GM19238 (cell line): ENCODE measurements at regions not wholly inside any gene's neighbourhood (a gene's known extent, or its start where the extent isn't known, plus 50 kb on each side); places are given as distances from the start of the nearest gene placed in this dataset.
A peak's percentile ranks its signal among the peaks of the same experiment; 100 is the strongest.

Experiments
- DNase-seq: peaks from one replicate; pipeline ENCODE4 v3.0.0; 2011; ENCODE audit warnings: low spot score; ENCODE audit not compliant: insufficient read length

DNA sequence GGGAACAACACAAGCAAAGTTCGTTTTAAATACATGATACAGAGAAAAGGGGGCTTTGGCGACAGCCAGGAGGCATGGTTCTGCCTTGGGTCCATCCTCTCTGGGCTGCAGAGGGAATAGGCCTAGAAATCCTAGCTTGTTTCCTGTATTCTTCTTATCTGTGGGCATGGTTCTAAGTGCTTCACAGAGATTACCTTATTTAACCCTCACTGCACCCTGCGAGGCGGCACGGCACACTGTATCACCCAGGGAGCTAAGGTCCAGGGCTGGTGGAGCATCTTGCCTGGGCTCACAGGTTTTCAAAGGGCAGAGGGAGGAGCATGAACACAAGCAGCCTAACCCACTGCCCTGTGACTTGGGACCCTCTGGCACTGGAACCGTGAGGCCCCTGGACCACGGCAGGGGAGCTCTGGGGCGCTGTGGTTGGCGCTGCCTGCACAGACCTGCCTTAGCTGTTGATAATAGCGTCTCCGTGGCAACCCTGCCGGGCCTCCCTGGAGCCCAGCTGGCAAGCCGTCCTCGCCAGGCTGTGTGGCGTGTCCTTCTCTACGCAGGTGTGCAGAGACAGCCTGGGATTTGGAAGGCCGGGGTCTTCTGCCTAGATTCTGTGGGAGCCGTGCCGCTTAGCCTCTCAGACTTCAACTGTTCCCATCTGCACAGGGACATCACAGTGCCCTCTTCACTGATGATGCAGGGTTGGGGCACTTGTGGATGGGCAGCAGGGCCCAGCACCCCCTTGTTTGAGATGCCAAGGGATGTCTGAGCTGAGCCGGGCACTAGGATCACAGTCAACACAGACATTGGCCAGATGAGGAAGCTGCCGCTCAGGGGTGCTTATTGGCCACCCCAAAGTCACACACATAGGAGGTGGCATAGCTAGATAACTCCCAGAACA, 154.6 kb upstream of the TLE3 start:
- DNase-seq, result no peak

DNA sequence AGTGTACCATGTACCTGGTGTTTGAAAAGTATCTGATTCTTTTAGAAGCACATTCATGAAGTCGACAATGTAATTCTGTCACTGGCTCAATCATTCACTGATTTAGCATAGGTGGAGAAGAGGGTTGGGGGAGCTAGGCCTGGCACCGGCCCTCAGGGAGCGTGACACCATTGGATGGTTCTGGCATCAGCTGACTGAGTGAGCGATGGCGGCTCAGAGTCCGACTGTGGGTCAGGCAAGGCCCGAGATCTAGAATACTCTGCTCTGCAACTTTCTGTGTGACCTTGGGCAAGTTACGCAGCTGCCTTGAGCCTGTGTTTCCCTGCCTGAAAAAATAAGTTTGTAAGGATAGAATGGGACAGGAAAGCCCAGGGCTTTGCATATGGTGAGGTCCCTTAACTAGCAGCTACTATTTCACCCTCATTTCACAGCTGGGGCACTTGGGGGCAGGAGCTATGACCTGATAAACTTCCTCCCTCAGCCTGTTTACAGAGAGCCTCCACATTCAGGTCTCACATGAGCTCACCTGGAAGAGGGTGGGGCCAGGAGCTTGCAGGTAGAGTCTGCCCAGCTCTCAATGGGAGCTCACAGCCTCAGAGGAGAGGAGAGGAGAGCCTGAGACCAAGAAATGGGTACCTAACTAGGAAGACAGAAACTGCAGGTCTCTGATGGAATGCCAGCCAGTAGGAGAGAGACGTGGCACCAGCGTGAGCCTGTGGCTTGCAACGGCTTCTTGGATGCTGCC, 153.7 kb upstream of the TLE3 start:
- no peak for DNase-seq

DNA sequence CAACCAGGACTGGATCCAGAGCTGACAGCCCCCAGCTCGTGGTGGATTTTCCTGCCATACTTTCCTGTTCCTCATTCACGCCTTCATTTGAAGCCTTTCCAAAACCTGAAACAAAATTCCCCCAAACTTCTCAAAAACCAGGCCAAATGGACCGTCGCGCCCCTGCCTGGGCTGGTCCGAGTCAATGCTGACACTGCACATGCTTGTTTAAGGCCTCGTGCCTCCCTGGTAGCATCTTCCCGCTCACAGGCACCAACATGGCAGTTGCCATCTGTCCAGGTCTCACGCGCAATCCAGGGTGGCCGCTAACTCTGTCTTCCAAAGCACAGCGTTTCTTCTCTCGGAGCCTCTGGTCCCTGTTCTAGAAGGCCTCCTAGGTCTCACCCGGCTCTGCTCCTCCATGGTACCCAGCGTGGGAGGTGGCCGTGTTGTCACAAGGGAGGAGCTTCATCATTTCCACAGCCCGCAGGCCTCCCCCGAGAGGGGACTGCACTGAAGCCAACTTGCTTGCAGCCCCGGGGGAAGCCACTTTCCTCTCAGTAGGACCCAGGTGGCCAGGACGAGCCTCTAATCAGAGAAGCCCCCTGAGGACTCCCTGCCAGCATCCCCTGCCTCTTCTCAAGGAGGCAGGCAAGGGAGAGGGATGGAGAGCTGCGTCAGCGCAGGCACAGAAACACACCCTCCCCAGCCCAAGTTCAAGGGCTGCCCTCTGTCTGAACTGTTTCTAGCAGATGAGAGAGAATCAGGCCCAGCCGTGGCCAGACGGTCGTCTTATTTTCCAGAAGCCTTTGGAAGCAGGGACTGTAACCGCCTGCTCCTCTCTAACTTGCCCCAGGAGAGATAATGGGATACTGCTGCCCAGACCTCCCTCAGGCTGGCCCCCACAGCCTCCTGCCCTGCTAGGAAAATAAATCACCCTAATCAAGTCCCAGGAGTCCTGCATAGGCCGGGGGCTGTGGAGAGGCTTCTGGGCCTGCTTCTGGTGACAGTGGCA, 152.8 kb upstream of the TLE3 start:
- DNase-seq, result no peak

DNA sequence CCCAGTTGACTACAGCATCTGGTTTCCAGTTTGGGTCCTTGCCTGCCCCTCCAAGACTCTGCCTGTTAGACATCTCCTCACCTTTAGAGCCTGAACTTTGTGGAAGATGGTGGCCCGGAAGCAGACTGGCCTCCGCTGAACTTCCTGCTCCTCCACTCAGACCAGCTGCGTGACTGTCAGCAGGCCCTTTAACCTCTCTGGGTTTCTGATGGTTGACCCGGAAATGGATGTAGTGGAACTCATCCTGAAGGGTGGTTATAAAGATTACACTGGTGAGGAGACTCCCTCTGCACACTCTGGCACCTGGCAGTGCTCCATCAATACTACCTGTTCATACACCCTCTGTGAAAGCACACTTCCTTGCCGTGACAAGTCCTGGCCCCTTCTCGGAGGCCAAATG, 151.9 kb upstream of the TLE3 start:
- no peak for DNase-seq

DNA sequence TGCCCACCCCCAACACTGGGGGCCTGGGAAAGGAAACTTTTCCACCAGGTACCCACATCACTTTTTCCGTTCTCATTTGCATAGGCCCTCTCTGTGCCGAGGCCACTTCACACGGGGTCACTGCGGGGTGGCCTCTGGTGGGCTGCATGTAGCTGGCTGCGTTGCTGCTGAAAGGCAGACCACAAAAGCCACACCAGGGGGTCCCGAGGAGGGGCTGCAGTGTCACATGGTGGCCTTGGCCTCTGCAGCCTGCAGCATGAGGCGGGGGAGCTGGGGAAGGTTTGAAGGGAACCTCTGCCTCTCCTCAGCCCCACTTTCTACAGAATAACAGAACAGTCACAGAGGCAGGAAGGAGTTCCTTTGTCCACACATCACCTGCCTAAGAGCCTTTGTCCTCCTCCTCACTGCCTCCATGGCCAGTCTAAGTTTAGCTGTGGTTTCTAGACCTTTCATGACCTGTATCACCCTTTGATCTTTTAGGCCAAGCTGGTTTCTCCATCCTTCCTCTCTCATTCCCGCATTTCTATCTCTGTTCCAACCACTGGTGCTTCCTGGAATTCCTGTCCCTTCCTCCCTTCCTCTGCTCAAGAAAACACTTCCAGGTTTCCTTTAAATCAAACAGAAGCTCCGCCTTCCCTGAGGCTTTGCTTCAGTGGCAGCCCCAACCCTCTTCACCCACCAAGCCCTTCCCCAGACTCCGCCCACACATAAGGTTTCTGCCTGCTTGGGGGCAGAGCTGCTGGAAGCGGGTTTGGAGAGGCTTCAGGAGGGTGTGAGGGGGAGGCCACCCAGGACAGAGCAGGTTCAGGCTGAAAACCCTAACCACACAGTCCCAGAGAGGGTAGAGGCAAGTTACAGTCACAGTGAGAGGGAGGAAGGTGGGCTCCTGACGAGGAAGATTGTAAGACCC, 150.7 kb upstream of the TLE3 start:
- no peak for DNase-seq

DNA sequence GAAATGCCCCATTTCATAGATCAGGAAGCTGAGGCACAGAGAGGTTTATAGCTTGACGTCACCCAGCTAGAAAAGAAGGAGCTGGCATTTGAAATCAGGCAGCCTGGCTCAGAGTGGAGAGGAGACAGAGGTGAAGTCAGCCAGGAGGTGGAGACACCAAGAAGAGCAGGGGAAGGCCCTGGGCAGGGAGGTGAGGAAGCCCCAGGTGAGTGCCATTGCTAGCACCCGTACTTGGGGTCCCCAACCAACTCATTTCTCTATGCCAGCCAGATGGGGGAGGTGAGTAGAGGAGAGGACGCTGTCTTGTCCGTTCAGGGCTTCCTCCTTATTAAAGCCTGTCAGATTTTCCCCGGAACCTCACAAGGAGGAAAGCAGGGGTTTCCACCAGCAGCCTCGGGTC, 149.6 kb upstream of the TLE3 start:
- DNase-seq, result no peak

DNA sequence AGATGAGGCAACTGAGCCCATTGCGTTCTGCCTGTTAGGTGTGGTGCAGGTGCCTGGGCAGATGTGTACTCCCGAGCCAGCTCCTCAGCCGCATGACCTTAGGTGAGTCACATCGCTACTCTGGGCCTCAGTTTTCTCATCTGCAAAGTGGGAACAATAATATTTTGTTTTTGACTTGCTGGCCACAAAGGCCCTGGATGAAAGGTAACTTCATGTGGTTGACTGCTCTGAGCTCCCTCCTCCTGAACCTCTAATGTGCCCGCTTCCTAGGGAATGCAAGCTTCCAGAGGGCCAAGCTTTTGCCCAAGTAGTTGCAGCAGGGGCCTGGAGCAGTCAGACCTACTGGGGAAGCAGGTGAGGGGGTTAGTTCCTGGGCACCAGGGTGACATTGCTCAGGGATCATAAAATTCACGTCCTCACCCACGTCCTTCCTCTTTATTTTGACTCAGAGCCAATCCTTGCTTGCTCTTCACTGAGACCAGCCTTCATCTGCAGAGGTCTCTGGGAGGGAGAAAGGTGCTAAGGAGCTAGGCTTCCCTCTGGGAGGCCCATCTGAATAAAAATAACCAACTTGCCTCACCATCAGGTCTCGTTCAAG, 149.0 kb upstream of the TLE3 start:
- no peak for DNase-seq

DNA sequence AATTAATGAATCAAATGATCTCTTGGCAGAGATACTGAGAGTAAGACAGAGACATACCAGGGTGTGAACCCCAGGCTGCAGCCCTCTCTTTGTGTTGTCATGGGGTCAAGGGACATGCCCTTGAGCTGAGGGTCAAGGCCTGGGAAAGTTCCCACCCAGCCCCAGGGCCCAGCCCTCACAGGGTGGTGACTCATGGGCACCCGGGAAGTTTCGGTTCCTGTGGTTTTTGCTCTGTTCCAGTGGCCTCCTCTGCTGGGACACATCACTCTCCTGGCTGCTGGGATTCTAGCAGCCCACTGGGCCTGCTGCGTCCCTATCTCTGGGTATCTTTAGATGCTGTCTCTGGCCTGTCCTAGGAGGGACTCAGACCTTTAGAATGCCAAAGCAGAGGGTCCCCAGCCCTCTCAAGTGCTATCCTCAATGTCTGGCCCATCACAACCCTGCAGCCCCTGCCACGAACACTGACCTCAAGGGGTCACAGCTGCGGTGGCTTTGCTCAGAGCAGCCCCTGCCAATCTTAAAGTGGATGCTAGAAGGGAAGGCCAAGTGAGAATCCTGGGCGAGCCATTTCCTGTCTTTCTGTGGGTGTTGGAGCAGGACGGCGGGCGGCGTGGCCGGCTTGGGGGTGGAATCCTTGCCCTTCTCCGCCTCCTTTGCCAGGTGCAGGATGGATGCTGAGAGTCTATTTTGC, 148.4 kb upstream of the TLE3 start:
- no peak for DNase-seq

DNA sequence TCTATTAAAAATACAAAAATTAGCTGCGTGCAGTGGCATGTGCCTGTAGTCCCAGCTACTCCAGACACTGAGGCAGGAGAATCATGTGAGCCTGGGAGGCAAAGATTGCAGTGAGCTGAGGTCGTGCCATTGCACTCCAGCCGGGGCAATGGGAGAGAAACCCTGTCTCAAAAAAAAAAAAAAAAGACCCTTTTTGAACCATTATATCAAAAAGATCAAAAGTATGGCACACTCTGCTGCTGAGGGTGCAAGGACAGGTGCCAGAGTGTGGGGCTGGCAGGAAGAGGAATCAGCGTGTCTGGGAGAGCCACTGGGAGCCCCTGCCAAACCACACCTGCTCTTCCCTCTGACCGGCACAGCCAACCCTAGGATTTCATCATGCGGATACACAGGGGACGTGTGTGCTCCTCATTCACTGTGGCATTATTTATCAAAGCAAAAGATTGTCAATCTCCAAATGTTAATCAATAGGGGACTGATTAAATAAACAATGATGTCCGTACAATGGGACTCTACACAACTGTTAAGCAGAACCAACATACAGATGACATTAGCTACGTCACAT, 147.3 kb upstream of the TLE3 start:
- DNase-seq, result no peak

DNA sequence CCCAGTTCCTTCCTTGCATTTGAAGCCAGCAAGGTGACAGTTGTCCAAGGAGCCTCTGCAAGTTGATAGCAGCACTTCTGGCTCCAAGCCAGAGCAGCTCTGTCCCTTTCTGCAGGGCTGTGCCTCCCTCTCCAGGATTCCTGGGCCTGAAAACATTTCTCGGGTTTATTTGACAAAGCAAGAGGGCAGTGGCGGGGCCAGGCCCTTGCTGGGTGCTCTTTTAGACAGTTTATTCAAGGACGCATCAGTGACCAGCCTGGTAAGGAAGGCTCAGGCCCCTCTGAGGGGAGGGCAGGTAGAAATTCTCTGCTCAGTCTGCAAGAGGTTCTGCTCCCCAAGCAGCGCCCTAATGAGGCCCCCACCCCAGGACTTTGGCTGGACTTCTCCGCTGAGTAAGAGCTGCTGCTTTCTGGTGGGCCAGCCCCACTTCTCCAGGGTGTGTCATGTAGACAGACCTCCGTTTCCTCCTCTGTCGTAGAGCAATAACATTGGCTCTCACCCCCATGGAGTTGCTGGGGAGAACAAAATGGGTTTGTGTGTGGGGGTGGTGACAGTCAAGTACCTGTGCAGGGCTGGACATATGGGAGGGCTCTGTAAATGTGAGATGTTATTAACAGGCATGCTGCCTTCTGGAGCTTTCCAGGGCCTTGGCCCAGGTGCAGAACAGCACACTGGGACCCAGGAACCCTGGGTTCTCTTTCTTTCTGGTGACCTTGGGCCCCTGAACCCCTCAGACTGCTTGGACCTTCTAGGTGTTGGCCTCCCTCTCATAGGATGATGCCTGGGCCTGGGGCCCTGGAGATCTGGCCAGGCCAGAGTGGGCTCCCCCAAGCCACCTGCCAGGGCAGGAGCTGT, 146.2 kb upstream of the TLE3 start:
- DNase-seq, result no peak

DNA sequence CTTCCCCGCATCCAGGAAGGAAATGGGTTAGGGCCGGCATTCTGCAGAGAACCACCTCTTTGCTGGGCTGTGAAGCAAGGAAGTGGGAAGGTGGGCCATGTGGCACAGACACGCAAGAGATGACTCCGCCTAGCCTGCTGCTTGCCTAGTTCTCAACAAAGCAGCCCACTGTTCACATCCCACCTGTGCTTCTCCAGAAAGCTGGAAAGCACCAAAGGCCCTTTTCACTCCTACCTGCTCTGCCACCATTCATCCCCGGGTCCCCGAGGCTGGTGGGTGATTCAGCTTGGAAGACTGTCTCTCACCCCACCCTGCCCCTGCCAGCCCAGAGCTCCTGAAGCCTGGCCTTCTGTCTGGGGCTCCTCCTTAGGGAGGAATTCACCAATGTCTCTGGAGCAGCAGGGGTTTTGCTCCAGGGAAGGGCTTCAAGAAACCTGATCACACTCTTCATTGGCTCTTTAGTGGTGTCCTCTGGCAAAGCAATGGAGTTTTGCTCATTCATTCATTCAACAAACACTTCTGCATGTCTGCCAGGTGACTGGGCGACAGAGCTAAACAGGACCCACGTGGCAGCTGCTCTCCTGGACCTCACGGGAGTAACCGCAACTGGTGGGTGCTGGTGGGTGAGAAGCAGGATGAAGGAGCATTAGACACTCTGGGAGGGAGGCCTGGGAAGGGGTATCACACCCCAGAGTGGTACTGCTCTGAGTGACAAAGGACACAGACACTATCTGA, 145.4 kb upstream of the TLE3 start:
- no peak for DNase-seq

DNA sequence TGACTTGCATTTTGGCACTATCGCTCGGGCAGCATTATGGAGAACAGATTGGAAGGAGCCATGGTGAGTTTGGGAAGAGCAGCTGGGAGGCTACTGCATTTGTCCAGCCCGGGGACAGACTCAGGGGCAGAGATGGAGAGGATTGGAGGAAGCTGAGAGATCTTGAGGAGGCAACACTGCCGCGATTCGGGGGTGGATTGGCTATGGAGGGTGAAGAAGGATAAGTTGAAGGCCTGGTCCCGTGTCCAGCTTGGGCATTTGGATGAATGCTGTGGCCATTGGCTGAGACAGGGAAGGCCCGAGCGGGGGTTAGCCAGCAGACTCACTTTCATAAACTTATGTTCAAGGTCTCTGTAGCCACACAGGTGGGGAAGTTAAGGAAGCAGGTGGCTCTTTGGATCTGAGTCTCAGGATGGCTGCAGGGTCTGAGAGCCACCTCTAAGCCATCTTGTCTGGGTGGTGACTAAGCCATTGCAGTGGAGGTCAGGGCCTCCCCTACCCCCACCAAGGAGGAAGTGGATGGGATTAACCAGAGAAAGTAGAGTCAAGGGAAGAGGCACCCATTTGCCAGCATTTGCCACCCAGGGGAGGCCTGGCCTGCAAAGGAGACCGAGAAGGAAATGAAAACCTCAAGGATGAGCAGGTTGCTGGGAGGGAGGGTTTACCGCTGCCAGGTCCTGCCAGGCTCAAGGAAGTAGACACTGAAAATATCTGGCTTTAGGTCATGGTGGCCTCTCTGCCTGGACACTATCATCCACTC, 144.0 kb upstream of the TLE3 start:
- no peak for DNase-seq

DNA sequence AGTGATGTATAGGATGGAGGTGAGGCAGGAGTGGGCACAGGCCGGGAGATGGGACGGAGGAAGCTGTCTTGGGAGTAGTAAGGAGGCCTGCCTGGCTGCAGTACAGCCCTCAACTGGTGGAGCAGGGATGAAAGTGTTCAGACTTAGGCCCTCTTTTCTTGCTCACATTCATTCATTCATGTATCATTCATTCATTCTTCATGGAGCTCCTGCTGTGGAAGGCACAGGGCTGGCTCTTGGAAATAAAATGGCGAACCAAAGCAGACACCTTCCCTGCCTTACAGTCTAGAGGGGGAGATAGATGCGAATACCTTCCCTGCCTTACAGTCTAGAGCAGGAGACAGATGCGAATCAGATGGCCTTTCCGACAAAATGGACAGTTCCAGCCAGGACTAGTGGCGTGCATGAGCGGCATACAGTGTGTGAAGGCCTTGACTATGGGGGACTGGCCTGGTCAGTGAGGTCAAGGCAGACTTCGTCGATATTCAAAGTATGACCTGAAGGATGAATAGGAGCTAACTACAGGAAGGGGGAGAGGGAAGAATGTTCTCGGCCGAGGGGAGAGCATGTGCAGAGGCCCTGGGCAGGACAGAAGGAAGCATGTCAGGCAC, 143.2 kb upstream of the TLE3 start:
- DNase-seq, result no peak

DNA sequence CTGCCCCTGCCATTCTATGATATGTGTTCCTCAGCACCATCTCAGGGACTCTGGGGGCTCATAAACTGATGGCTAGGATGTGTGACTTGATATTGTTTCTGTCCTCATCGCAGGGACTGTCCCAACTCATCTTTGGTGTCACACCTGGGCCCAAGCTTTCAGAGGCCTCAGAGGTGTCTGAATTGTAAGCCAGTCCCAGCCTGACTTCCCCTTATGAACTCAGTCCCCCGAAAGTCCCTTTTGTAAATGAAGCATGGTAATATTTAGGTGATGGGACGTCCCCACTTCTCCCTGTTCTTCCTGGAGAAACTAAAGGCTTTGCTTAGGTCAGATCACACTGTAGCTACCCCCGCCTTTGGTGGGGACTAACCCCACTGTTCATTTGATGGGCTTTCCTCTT, 142.4 kb upstream of the TLE3 start:
- peak; percentile 52 for DNase-seq

DNA sequence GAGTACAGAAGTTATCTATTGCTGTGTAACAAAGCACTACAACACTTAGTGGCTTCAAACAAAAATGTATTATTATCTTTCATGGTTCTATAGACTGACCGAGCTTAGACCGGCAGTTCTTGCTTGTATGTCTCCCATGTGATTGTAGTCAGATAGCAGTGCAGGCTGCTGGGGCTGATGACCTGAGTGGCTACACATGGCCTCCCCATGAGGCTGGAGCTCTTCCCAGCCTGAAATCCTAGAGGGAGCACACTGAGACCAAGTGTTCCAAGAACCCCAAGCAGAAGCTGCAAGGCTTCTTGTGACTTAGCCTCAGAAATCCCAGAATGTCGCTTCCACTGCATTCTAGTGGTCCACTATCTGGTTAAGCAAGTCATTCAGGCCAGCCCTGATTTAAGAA, 141.2 kb upstream of the TLE3 start:
- no peak for DNase-seq

DNA sequence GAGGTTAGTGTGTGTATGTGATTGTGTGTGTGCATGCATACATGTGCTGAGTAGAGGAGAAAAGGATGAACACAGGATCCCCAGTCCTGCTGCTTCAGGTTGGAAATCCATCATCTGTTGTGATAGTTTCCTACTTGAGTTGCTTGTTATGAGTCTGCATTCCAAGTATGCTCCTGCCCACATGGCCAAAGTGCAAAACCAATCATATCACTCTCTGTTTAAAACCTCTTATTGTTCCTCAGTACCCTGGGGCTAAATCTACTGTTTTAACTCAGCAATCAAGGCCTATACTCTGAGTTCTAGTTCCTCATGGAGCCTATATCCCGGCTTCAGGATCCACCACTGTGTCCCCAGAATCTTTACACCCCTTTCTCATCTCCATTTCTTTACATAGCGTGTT, 139.9 kb upstream of the TLE3 start:
- no peak for DNase-seq
